ENCODE measurements at regions not wholly inside any gene's neighbourhood (a gene's known extent, or its start where the extent isn't known, plus 50 kb on each side); places are given as distances from the start of the nearest gene placed in this dataset.

- Histone ChIP-seq H3K4me1 (no peaks in the 10 kb centered on the region), H3K27ac (no peak overlapping the region), H3K9me3 (no peaks in the 10 kb centered on the region), H3K4me3 (no peak overlapping the region), H3K36me3 (no peaks in the 10 kb centered on the region), H3K27me3 (no peaks in the 10 kb centered on the region), H3K9ac (ENCODE audit: low read depth in 2 of 2, low read length in 2 of 2) (no peak overlapping the region)
- no peak for TF ChIP-seq CTCF (IDR thresholded peaks at IDR 0.05)
- DNase-seq, result no peak
- intact Hi-C loops (cut with DNase I), result no loop called here
These were observed 753.3 kb downstream of the IRX1 start for GRCh38 chr5:4348919-4349318.

GRCh38 chr5:4356201-4356600 is 760.6 kb downstream of the IRX1 start:
- H3K9me3 ChIP-seq, result no peaks in the 10 kb centered on the region
- no peaks in the 10 kb centered on the region for H3K36me3 ChIP-seq
- no peak overlapping the region for H3K27ac ChIP-seq
- no peaks in the 10 kb centered on the region for H3K4me1 ChIP-seq
- no peak for DNase-seq
- intact Hi-C loops (cut with DNase I), result no loop called here
- H3K9ac ChIP-seq (ENCODE audit: low read depth in 2 of 2, low read length in 2 of 2), result no peak overlapping the region
- no peak for TF ChIP-seq CTCF (IDR thresholded peaks at IDR 0.05)
- no peaks in the 10 kb centered on the region for H3K27me3 ChIP-seq
- no peak overlapping the region for H3K4me3 ChIP-seq

GRCh38 chr5:4359847-4360246 is 764.2 kb downstream of the IRX1 start:
- H3K9ac ChIP-seq (ENCODE audit: low read depth in 2 of 2, low read length in 2 of 2), result no peak overlapping the region
- no peak for TF ChIP-seq CTCF (IDR thresholded peaks at IDR 0.05)
- H3K36me3 ChIP-seq, result no peaks in the 10 kb centered on the region
- H3K4me3 ChIP-seq, result no peak overlapping the region
- H3K27me3 ChIP-seq, result no peaks in the 10 kb centered on the region
- no peak for DNase-seq
- intact Hi-C loops (cut with DNase I), result no loop called here
- no peak overlapping the region for H3K27ac ChIP-seq
- H3K4me1 ChIP-seq, result no peaks in the 10 kb centered on the region
- no peaks in the 10 kb centered on the region for H3K9me3 ChIP-seq

- Histone ChIP-seq H3K9ac (ENCODE audit: low read depth in 2 of 2, low read length in 2 of 2) (no peak overlapping the region), H3K9me3 (no peaks in the 10 kb centered on the region), H3K4me3 (no peak overlapping the region), H3K36me3 (no peaks in the 10 kb centered on the region), H3K27ac (no peak overlapping the region), H3K27me3 (no peaks in the 10 kb centered on the region), H3K4me1 (no peaks in the 10 kb centered on the region)
- DNase-seq, result no peak
- intact Hi-C loops (cut with DNase I), result no loop called here
- TF ChIP-seq CTCF (IDR thresholded peaks at IDR 0.05), result no peak
These were observed 766.1 kb downstream of the IRX1 start for GRCh38 chr5:4361753-4362152.

- H3K4me3 ChIP-seq, result no peak overlapping the region
- no peak overlapping the region for H3K9ac ChIP-seq (ENCODE audit: low read depth in 2 of 2, low read length in 2 of 2)
- H3K9me3 ChIP-seq, result no peaks in the 10 kb centered on the region
- H3K36me3 ChIP-seq, result no peaks in the 10 kb centered on the region
- no peak for TF ChIP-seq CTCF (IDR thresholded peaks at IDR 0.05)
- no peak for DNase-seq
- intact Hi-C loops (cut with DNase I), result no loop called here
- H3K27me3 ChIP-seq, result no peaks in the 10 kb centered on the region
- no peaks in the 10 kb centered on the region for H3K4me1 ChIP-seq
- H3K27ac ChIP-seq, result no peak overlapping the region
These were observed 766.8 kb downstream of the IRX1 start for GRCh38 chr5:4362411-4362810.

- DNase-seq, result no peak
- Histone ChIP-seq H3K4me3 (no peak overlapping the region), H3K9ac (ENCODE audit: low read depth in 2 of 2, low read length in 2 of 2) (no peak overlapping the region), H3K4me1 (no peaks in the 10 kb centered on the region), H3K36me3 (no peaks in the 10 kb centered on the region), H3K27me3 (no peaks in the 10 kb centered on the region), H3K9me3 (no peaks in the 10 kb centered on the region), H3K27ac (no peak overlapping the region)
- intact Hi-C loops (cut with DNase I), result no loop called here
- no peak for TF ChIP-seq CTCF (IDR thresholded peaks at IDR 0.05)
These were observed 767.4 kb downstream of the IRX1 start for GRCh38 chr5:4363045-4363444.

Measured in colonic mucosa (tissue), 4 donors.